A549 (cell line): ENCODE measurements at regions not wholly inside any gene's neighbourhood (a gene's known extent, or its start where the extent isn't known, plus 50 kb on each side); places are given as distances from the start of the nearest gene placed in this dataset.

Experiments
- ATAC-seq, 2 experiments: fragments of 200-7000 bp in 1 of 2; fragments of >200 bp in 1 of 2; cut with Nextera tagmentation in 1 of 2; cut with Tn5 transposase in 1 of 2; 3 replicates each; pipeline versions ENCODE4 v1.8.0 to v1.9.1; 2018 to 2020; ENCODE audit warnings: mild to moderate bottlenecking in 1 of 2, moderate library complexity in 1 of 2
- CTCF ChIA-PET: fragments of 300-600 bp; sonication (Branson Sonifier 250); formaldehyde crosslinking; extraction: SDS; loops from one replicate; lab custom pipeline; 2021; ENCODE audit warnings: antibody characterized with exemption, inconsistent platforms; lab: Yijun Ruan, JAX
- POLR2A ChIA-PET: fragments of 350-600 bp; formaldehyde crosslinking; extraction: SDS; loops from one replicate; lab custom pipeline; 2021; ENCODE audit warnings: antibody characterized with exemption, inconsistent platforms; lab: Yijun Ruan, JAX
- DNase-seq, 2 experiments: peaks; one replicate each; pipeline versions ENCODE4 v3.0.0 to v3.0.0-alpha.2; 2011 to 2016; ENCODE audit warnings: low read depth in 1 of 2, low spot score in 1 of 2
- FAIRE-seq: peaks from 2 replicates; lab custom pipeline; 2011; peaks lifted over from hg19 to GRCh38; lab: Jason Lieb, UNC
- H3K27ac ChIP-seq, 2 experiments: fragments of >200 bp; sonication (Bioruptor Twin); formaldehyde crosslinking; 3 replicates each; pipeline ENCODE4 v1.5.1; 2016 to 2017
- H3K4me1 ChIP-seq: fragments of >200 bp; sonication (Bioruptor Twin); formaldehyde crosslinking; 3 replicates; pipeline ENCODE4 v1.6.1; 2016
- H3K4me2 ChIP-seq: fragments of >200 bp; sonication (Bioruptor Twin); formaldehyde crosslinking; 3 replicates; pipeline ENCODE4 v1.6.1; 2016
- H3K4me3 ChIP-seq: fragments of >200 bp; sonication (Bioruptor Twin); formaldehyde crosslinking; 3 replicates; pipeline ENCODE4 v1.5.1; 2016
- H3K9me3 ChIP-seq: fragments of >200 bp; sonication (Bioruptor Twin); formaldehyde crosslinking; 3 replicates; pipeline ENCODE4 v1.6.1; 2016
- ATOH8 ChIP-seq: fragments of 250-450 bp; sonication (Bioruptor Pico); IDR thresholded peaks from 2 replicates; pipeline ENCODE4 v1.5.0; 2020; ENCODE audit warnings: low read depth, mild to moderate bottlenecking, moderate library complexity
- CBX2 ChIP-seq: fragments of 200-600 bp; sonication (generic); IDR thresholded peaks from 2 replicates; pipeline ENCODE4 v1.6.1; 2016; ENCODE audit warnings: low read depth, mild to moderate bottlenecking, borderline replicate concordance
- CBX8 ChIP-seq: fragments of 200-600 bp; sonication (generic); IDR thresholded peaks from 2 replicates; pipeline ENCODE4 v1.6.1; 2016
- CEBPB ChIP-seq, 2 experiments: fragments of >200 bp in 1 of 2; sonication (Bioruptor Twin) in 1 of 2; formaldehyde crosslinking in 1 of 2; IDR thresholded peaks; 2 replicates each; pipeline ENCODE4 v1.6.1; 2012 to 2016
- CHD2 ChIP-seq: fragments of 150-350 bp; IDR thresholded peaks from 2 replicates; pipeline ENCODE4 v1.6.1; 2014; ENCODE audit warnings: low read length; ENCODE audit not compliant: partially characterized antibody
- EHMT2 ChIP-seq: fragments of 200-600 bp; sonication (generic); IDR thresholded peaks from 2 replicates; pipeline ENCODE4 v1.6.1; 2016; ENCODE audit warnings: antibody characterized with exemption, low read depth, mild to moderate bottlenecking, moderate library complexity
- ESRRA ChIP-seq: fragments of 150-350 bp; IDR thresholded peaks from 2 replicates; pipeline ENCODE4 v1.6.1; 2014; ENCODE audit warnings: mild to moderate bottlenecking, low read length, borderline replicate concordance
- FOSB ChIP-seq: fragments of 250-450 bp; sonication (Bioruptor Pico); IDR thresholded peaks from 2 replicates; pipeline ENCODE4 v1.5.0; 2020; ENCODE audit warnings: mild to moderate bottlenecking, moderate library complexity
- FOXS1 ChIP-seq: fragments of 250-450 bp; sonication (Bioruptor Pico); IDR thresholded peaks from 2 replicates; pipeline ENCODE4 v1.5.0; 2020; ENCODE audit warnings: mild to moderate bottlenecking, moderate library complexity
- HOXA7 ChIP-seq: fragments of 250-450 bp; sonication (Bioruptor Pico); IDR thresholded peaks from 2 replicates; pipeline ENCODE4 v1.5.0; 2020; ENCODE audit warnings: mild to moderate bottlenecking, moderate library complexity
- HOXB5 ChIP-seq: fragments of 250-450 bp; sonication (Bioruptor Pico); IDR thresholded peaks from 2 replicates; pipeline ENCODE4 v1.5.0; 2020; ENCODE audit warnings: mild to moderate bottlenecking, moderate library complexity
- JUN ChIP-seq, 2 experiments: fragments of >200 bp; sonication (Bioruptor Twin); formaldehyde crosslinking; IDR thresholded peaks; 2 replicates in 1 of 2; 3 replicates in 1 of 2; pipeline ENCODE4 v1.6.1; 2016 to 2017
- KDM1A ChIP-seq: fragments of 200-600 bp; sonication (generic); IDR thresholded peaks from 2 replicates; pipeline ENCODE4 v1.6.1; 2016; ENCODE audit warnings: low read depth, mild to moderate bottlenecking
- MAFK ChIP-seq: fragments of 450-650 bp; IDR thresholded peaks from 2 replicates; pipeline ENCODE4 v1.6.1; 2014; ENCODE audit not compliant: partially characterized antibody
- MAZ ChIP-seq: fragments of 150-350 bp; IDR thresholded peaks from 2 replicates; pipeline ENCODE4 v1.6.1; 2014; ENCODE audit warnings: antibody characterized with exemption, low read depth, low read length, borderline replicate concordance
- NFE2L2 ChIP-seq: fragments of 150-350 bp; conservative IDR thresholded peaks from 2 replicates; pipeline ENCODE4 v1.6.1; 2014; ENCODE audit warnings: low read length
- NR3C1 ChIP-seq: fragments of >200 bp; sonication (Bioruptor Twin); formaldehyde crosslinking; IDR thresholded peaks from 3 replicates; pipeline ENCODE4 v1.6.1; 2017
- RAD21 ChIP-seq, 2 experiments: fragments of >200 bp in 1 of 2; sonication (Bioruptor Twin) in 1 of 2; formaldehyde crosslinking in 1 of 2; IDR thresholded peaks in 1 of 2; conservative IDR thresholded peaks in 1 of 2; 2 replicates in 1 of 2; 3 replicates in 1 of 2; pipeline ENCODE4 v1.6.1; 2012 to 2018; ENCODE audit warnings: inconsistent platforms in 1 of 2
- RARB ChIP-seq: fragments of 250-450 bp; sonication (Bioruptor Pico); IDR thresholded peaks from 2 replicates; pipeline ENCODE4 v1.8.0; 2021; ENCODE audit warnings: mild to moderate bottlenecking, moderate library complexity
- REST ChIP-seq: fragments of 200-600 bp; sonication (generic); IDR thresholded peaks from 2 replicates; pipeline ENCODE4 v1.6.1; 2016; ENCODE audit warnings: antibody characterized with exemption, mild to moderate bottlenecking, moderate library complexity
- RFX5 ChIP-seq: fragments of 450-650 bp; IDR thresholded peaks from 2 replicates; pipeline ENCODE4 v1.7.1; 2014; ENCODE audit warnings: antibody characterized with exemption, mild to moderate bottlenecking, moderate library complexity
- SMC3 ChIP-seq: fragments of >200 bp; sonication (Bioruptor Twin); formaldehyde crosslinking; IDR thresholded peaks from 3 replicates; pipeline ENCODE4 v1.6.1; 2018; ENCODE audit warnings: inconsistent platforms
- TFCP2L1 ChIP-seq: fragments of 250-450 bp; sonication (Bioruptor Pico); IDR thresholded peaks from 2 replicates; pipeline ENCODE4 v1.5.0; 2021; ENCODE audit warnings: mild to moderate bottlenecking
- TP53 ChIP-seq: fragments of 250-450 bp; sonication (Bioruptor Pico); IDR thresholded peaks from 2 replicates; pipeline ENCODE4 v1.5.0; 2021; ENCODE audit warnings: mild to moderate bottlenecking, moderate library complexity
- USF2 ChIP-seq: fragments of 450-650 bp; IDR thresholded peaks from 2 replicates; pipeline ENCODE4 v1.6.1; 2014; ENCODE audit warnings: antibody characterized with exemption
- ZC3H11A ChIP-seq: fragments of 450-650 bp; IDR thresholded peaks from 2 replicates; pipeline ENCODE4 v1.6.1; 2014; ENCODE audit warnings: antibody characterized with exemption, mild to moderate bottlenecking
- ZFP36 ChIP-seq: fragments of 450-650 bp; IDR thresholded peaks from 2 replicates; pipeline ENCODE4 v1.6.1; 2014; ENCODE audit warnings: borderline replicate concordance; ENCODE audit not compliant: partially characterized antibody
- WGBS: methylation state at CpG from one replicate; pipeline ENCODE4 v1.1.6; 2017; ENCODE audit errors: missing lambda C conversion rate; 5-methylcytosine and 5-hydroxymethylcytosine counted together
- TF ChIP-seq, protein P1 (sequence below): fragments of >200 bp; sonication (Bioruptor Twin); formaldehyde crosslinking; IDR thresholded peaks from 3 replicates; pipeline ENCODE4 v1.5.1; 2016
- TF ChIP-seq, protein P2 (sequence below): fragments of 250-450 bp; sonication (Bioruptor Pico); IDR thresholded peaks from 2 replicates; pipeline ENCODE4 v1.5.0; 2021; ENCODE audit warnings: mild to moderate bottlenecking, moderate library complexity, borderline replicate concordance

DNA sequence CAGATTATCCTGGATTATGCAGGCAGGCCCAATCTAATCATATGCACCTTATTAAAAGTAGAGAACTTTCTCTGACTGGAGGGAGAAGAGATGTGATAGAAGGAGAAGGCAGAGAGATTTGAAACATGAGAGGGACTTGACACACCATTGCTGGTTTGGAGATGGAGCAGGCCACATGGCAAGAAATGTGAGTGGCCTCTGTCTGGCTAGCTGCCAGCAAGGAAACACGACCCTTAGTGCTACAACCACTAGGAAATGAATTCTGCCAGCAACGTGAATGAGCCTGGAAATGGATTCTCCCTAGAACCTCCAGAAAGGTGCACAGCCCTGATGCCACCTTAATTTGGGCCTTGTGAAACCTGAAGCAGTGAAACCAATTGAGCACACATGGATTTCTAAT lies 79.5 kb upstream of the MBNL3 start:
- Histone ChIP-seq H3K4me2 (no peak overlapping the region), H3K27ac (no peak overlapping the region), H3K9me3 (no peaks in the 10 kb centered on the region), H3K4me1 (no peaks in the 10 kb centered on the region), H3K4me3 (no peak overlapping the region)
- WGBS: 0% methylated on average over 2 of the region's 2 CpGs
- DNase-seq: no peak
- ChIA-PET CTCF (no interaction called here), POLR2A (no interaction called here)
- no peak for ATAC-seq
- TF ChIP-seq HOXB5 (CRISPR knock-in tag) (no peak), ZFP36 (no peak), REST (no peak), RARB (no peak), TP53 (CRISPR knock-in tag) (no peak), RFX5 (no peak), FOXS1 (CRISPR knock-in tag) (no peak), RAD21 (conservative IDR thresholded peaks at IDR 0.05 in 1 of 2, IDR thresholded peaks at IDR 0.05 in 1 of 2) (no peak), HOXA7 (CRISPR knock-in tag) (no peak), SMC3 (no peak), CBX2 (no peak), KDM1A (no peak), MAZ (no peak), CHD2 (no peak), ESRRA (no peak), CBX8 (no peak), EHMT2 (no peak), JUN (IDR thresholded peaks at IDR 0.05) (no peak)
- TF ChIP-seq, protein P1, sequence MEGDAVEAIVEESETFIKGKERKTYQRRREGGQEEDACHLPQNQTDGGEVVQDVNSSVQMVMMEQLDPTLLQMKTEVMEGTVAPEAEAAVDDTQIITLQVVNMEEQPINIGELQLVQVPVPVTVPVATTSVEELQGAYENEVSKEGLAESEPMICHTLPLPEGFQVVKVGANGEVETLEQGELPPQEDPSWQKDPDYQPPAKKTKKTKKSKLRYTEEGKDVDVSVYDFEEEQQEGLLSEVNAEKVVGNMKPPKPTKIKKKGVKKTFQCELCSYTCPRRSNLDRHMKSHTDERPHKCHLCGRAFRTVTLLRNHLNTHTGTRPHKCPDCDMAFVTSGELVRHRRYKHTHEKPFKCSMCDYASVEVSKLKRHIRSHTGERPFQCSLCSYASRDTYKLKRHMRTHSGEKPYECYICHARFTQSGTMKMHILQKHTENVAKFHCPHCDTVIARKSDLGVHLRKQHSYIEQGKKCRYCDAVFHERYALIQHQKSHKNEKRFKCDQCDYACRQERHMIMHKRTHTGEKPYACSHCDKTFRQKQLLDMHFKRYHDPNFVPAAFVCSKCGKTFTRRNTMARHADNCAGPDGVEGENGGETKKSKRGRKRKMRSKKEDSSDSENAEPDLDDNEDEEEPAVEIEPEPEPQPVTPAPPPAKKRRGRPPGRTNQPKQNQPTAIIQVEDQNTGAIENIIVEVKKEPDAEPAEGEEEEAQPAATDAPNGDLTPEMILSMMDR: no peak
- TF ChIP-seq, protein P2, sequence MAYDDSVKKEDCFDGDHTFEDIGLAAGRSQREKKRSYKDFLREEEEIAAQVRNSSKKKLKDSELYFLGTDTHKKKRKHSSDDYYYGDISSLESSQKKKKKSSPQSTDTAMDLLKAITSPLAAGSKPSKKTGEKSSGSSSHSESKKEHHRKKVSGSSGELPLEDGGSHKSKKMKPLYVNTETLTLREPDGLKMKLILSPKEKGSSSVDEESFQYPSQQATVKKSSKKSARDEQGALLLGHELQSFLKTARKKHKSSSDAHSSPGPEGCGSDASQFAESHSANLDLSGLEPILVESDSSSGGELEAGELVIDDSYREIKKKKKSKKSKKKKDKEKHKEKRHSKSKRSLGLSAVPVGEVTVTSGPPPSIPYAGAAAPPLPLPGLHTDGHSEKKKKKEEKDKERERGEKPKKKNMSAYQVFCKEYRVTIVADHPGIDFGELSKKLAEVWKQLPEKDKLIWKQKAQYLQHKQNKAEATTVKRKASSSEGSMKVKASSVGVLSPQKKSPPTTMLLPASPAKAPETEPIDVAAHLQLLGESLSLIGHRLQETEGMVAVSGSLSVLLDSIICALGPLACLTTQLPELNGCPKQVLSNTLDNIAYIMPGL (CRISPR knock-in tag): no peak
- no peak for FAIRE-seq

DNA sequence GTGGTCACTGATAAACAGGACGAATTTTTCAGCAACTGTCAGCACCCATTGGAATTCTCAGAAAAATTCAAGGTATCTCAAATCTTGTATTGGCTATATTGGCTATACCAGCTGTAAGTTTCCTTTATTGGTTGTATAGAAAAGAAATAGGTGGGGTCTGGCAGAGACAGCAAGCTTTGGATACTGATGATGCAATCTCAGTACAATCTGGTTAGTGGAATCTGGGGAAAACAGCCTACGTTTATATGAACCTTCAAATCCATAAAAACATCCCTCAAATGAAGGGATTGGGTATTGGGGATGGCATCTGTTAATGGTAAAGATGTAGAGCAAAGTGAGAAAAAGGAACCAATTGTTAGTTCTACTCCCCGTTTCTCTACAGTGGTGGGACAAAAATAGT lies 76.4 kb upstream of the MBNL3 start:
- Histone ChIP-seq H3K4me1 (no peaks in the 10 kb centered on the region), H3K27ac (no peak overlapping the region), H3K9me3 (no peaks in the 10 kb centered on the region), H3K4me3 (no peak overlapping the region), H3K4me2 (no peak overlapping the region)
- ChIA-PET POLR2A (no interaction called here), CTCF (no interaction called here)
- ATAC-seq: no peak
- FAIRE-seq: no peak
- no peak for DNase-seq
- 0% methylated on average over 3 of the region's 3 CpGs for WGBS
- TF ChIP-seq NR3C1 (no peak), JUN (IDR thresholded peaks at IDR 0.05) (no peak), TP53 (CRISPR knock-in tag) (no peak), USF2 (no peak), ATOH8 (CRISPR knock-in tag) (no peak), FOSB (CRISPR knock-in tag) (no peak), TFCP2L1 (CRISPR knock-in tag) (no peak), ZFP36 (no peak), CEBPB (IDR thresholded peaks at IDR 0.05) (no peak), ZC3H11A (no peak), CBX8 (no peak), MAFK (no peak), NFE2L2 (no peak)
- TF ChIP-seq, protein P1: no peak
